HUDEP-2 (cell line): ENCODE measurements at regions not wholly inside any gene's neighbourhood (a gene's known extent, or its start where the extent isn't known, plus 50 kb on each side); places are given as distances from the start of the nearest gene placed in this dataset.

Experiments
- DNase-seq, 76 experiments: peaks; one replicate each; lab custom pipeline; 2025; ENCODE audit not compliant: unreplicated experiment in 76 of 76; lab: John Stamatoyannopoulos, UW

DNA sequence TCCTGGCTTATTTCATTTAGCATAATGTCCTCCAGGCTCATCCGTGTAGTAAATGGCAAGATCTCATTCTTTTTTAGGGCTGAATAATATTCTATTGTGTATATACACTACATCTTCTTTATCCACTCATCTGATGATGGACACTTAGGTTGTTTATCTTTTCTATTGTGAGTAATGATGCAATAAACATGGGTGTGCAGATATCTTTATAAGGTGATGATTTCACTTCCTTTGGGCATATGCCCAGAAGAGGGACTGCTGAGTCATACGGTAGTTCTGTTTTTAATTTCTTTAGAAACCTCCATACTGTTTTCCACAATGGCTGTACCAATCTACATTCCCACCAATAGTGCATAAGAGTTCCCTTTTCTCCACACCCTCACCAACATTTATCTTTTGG is 317.6 kb upstream of the CNKSR2 start:
- no peak for DNase-seq

DNA sequence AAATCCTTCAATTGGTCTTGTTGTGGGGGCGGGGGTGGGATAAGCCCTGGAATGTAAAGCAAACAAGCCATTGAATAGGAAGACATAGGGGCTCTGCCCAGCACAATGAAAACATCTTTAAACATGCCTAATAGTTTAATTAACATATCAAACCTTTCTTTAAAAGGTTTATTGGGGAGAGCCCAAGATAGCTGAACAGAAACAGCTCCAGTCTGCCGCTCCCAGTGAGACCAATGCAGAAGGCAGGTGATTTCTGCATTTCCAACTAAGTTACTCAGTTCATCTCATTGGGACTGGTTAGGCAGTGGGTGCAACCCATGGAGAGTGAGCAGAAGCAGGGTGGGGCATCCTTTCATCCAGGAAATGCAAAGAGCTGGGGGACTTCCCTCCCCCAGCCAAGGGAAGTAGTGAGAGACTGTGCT is 327.2 kb upstream of the CNKSR2 start:
- no peak for DNase-seq

DNA sequence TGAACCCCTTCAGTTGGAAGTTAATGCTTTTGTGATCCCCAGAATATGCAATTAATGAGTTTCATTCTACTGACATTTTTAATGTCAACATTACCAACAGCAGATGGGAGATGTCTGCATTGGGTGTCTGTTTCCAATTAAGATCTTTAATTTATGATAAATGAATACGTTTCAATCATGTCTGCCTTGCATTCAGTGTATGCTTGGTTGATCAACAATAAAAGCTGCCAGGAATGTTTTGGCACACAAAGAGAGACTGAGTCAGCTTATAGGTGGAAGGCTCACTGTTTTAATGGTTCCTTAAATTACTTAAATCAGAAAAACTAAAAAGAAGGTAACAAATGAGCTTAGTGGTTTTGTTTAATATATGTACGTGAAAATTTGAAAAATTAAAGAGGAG is 359.9 kb upstream of the CNKSR2 start:
- DNase-seq: no peak

DNA sequence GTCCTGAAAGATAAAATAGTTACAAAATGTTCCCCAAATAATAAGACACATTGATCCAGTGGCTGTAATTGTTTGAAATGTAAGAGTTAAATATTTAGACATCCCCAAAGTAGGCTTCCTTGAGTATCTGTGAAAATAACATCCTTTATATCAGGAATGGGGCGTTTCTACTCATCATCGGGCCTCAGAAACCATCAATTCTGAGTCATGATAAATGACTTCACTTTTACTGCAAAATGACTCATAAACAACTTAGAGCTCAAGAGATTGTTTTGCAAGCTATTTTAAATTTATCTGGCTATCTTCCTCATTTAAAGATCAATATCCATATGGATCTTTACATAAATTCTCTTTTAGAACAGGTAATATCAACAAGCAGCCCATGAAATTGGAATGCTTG is 369.4 kb upstream of the CNKSR2 start:
- no peak for DNase-seq

DNA sequence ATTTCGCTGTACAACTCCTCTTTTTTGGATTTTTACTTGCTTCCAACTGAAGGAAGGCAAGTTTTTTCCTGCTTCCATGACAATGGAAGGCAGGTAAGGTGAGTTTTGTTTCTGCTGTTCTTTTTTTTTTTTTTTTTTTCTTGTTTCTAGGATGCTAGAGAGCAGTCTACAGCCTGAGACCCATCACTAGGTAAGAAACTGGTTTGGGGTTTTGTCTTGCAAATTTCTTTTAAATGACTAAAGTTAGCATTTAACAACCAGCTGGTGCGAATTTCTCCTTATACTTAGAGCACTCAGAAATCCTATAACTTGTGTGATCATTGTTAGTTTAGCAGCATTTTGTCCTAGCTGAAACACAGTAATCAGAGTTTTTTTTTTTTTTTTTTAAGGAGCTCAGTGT is 378.4 kb upstream of the CNKSR2 start:
- no peak for DNase-seq

DNA sequence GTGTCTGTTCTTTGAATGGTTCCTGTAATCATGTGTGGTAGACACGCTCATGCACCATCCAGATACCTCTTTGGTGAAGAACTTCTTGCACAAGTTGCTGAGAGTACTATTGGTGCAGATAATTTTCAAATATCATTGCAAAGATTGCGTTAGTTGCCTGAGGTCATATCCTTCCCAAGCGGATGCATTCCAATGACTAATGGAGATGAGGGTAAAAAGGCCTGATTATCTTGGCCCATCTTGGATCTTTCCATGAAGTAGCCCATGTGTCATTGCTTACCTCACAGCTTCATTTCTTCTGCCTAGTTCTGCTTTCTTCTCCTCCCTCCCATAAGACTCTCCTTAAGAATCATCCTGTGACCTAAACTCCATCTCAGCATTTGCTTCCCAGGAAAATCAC is 384.9 kb upstream of the CNKSR2 start:
- DNase-seq: no peak

DNA sequence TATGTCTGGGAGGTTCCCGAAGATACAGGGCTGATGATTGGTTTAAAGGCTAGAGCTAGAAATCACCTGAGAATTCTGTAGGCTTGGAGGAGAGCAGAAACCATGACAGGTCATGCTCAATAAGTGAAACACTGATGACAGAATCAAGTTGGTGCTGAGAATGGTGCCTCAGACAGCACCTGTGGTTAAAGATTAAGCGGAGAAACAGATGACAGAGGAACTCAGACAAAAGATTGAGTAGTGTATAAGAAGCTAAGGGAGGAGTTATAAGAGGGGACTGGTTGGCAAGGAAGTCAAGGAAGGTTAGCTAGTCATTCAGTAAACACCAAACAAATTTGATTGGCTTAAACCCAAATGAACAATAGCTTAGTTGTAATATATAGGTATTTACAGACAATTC is 385.4 kb upstream of the CNKSR2 start:
- DNase-seq: no peak

DNA sequence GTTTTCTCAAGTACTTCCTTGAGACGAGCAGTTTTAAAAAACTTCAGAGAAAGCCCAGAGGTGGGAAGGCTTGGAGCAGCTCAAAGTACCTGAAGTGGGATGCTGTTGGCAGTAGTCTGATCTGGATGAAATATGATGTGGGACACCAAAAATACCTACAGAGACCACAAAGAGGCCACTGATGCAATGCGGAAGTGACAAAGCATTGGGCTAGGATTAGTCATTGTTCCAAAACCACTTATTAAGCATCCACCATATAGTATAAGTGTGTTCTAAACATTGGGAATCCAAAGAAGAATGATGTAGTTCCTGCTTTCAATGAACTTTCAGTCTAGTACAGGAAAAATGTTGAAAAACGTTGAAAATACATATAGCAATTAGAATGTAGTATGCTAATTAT is 386.1 kb upstream of the CNKSR2 start:
- no peak for DNase-seq

DNA sequence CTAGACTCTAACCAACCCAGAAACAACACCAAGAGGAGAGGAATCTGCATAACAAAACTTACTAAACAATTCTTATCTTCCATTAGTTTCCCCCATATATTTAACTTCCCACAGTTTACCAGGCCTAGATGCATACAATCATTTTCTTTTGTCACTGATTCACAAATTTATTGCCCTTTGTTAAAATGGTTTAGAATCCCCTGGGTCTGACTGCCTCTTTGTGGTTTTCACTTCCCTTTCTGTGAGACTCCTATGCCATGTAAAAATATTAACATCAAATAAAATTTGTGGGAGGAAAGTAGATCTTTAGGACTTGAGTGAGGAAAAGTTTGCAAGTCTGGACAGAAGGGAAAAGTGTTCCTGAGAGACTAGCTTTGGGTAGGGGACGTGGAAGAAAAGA is 393.8 kb upstream of the CNKSR2 start:
- no peak for DNase-seq

DNA sequence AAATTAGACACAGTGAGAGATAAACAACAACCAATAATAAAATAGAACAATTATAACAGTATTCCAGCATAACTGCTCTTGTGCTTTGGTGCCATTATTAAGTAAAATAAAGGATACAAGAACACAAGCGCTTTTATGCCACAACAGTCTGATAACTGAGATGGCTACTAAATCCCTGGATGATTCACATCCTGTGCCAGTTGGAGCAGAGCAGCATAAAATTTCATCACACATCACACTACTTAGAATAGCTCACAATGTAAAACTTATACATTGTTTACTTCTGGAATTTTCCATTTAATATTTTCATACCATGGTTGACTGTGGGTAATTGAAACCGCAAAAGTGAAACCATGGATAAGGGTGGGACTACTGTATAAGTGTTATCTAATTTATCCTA is 399.9 kb upstream of the CNKSR2 start:
- no peak for DNase-seq

DNA sequence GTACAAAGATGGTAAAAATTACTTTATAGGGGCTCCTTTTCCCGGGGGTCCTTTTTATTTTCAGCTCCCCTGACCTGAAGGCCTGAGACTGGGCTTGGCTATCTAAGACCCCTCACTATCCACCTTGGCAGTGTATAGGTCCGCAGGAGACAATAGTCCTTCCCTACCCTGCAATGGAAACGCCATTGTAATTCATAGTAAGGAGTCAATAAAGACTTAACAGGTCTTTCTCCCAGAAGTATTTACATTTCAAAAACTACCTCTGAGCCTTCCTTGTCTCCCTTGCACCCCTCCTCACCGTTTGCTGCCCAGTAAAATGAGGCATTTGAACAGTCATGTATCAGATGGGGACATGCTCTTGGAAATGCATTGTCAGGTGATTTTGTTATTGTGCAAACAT is 401.2 kb upstream of the CNKSR2 start:
- DNase-seq: no peak

DNA sequence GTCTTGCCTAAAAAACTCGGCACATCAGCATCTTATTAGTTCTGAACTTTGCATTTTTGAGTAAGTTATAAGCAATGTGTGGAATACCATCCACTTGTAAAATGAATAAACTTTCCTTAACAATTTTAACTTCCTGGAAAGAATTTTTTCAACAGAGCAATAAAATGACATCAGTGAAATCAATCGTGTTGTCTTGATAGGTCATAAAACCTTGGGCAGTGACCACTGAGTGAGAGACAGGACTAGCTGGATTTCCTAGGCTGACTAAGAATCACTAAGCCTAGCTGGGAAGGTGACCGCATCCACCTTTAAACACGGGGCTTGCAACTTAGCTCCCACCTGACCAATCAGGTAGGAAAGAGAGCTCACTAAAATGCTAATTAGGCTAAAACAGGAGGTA is 403.0 kb upstream of the CNKSR2 start:
- no peak for DNase-seq

DNA sequence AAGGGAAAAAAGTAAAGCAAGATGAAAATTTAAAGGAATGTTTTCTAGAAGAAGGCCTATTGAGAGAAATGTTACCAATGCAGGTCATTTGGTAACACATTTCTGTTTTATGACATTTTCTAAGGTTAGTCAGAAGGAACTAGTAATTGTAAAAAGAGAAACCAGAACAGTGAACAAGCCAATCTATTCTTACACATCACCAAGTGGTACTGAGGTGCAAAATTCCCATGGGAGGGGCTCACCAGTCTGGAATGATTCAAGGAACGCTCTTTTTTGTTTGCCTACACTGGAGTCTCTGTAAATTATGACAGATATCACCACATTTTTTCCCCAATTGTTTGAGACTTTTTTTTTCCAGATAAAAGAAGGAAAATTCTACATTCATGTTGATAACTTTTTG is 404.7 kb upstream of the CNKSR2 start:
- DNase-seq: no peak

DNA sequence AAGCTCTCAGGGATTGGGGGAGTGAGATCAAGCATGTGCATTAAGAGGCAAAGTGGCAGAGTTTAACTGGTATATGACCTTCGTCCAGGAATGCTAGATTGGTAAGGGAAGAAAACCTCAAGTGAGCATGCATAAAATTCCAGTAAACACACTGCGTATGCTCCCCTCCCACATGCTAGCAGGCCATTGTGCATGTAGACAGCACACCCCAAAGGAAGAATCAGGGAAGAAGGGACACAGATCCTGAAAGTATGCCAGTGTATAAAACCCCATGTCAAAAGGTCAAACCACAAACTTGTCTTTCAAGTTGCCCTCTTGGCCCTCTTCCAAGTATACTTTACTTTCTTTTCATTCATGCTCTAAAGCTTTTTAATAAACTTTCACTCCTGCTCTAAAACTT is 405.2 kb upstream of the CNKSR2 start:
- DNase-seq: no peak

DNA sequence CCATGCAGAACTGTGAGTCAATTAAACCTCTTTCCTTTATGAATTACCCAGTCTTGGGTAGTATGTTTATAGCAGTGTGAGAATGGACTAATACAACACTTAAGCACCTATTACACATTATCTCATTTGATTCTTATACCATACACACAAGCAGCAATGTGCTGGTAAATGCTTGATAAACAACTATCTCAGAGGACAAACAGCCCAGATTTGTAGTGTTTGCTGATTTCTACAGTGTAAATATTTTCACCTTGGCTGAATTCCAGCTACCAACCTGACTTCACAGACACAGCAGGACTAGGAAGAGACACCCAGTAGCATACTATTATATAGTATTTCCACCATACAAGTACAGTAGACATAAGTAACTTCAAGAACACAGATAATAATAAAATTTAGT is 406.5 kb upstream of the CNKSR2 start:
- DNase-seq: no peak

DNA sequence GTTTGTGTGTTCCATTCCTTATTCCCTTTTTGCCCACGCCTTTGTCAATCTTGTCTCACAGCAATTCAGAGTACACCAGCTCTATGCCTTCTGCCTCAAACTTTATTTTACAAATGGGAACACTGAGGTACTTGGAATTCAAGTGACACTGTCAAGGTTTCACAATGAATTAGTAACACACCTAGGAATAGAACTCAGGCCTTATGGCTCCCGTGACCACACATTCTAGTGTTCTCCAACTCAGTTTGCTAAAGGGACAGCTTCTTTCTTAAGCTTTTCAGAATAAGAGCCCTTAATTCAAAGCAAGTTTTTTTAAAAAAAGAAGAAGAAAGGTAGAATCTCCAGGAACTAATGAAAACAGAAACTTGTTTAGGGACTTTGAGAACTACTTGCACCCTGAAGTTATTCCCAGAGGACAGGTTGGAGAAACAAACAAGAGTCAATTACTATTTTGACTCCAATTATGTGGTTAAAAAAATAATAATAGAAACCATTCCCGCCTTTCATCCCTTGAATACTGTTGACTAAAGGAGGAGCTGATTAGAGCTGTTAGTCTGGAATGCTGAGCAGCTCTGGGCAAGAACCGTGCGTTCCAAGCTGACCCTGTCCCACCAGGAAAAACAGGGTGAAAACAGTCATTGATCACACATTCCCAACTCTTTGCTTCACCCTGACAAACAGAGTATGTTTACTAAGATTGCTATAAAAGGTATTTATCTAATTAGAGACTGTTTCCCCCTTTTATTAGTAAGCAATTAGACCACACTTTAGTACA is 408.8 kb upstream of the CNKSR2 start:
- DNase-seq: no peak

DNA sequence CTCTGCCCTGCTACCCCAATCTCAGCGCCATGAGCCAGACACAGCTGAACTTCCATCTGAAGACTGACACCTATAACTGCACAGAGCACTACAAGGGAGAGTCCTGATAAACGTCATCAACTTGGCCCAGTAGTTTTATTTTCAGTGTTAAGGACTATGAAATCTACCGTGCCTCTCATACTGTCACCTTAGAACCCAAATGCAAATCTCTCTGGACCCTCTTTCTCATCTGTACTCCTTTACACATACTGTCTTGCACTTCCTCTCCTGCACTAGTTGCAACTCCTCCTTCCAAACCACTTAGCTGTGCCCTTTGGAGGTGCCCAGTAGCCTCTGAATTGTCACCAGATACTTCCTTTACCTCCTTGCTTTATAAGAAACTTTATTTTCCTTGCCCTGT is 420.2 kb upstream of the CNKSR2 start:
- no peak for DNase-seq

DNA sequence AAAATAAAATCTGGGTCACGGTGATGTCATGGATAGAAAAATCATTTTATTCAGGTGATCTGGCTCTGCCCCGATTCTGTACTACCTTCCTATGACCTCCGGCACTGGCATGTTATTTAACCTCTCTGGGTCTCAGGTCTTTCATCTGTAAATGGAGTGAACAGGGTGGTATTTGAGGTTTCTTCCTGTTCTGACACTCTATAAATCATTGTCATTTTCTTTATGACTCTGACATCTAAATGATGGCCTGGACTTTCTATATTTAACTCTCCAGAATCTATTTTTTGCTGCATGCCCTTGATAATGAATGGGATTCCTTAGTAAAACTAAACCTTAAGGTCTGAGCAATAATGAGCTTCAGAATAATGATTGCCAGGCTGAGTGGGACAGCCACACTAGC is 422.0 kb upstream of the CNKSR2 start:
- no peak for DNase-seq

DNA sequence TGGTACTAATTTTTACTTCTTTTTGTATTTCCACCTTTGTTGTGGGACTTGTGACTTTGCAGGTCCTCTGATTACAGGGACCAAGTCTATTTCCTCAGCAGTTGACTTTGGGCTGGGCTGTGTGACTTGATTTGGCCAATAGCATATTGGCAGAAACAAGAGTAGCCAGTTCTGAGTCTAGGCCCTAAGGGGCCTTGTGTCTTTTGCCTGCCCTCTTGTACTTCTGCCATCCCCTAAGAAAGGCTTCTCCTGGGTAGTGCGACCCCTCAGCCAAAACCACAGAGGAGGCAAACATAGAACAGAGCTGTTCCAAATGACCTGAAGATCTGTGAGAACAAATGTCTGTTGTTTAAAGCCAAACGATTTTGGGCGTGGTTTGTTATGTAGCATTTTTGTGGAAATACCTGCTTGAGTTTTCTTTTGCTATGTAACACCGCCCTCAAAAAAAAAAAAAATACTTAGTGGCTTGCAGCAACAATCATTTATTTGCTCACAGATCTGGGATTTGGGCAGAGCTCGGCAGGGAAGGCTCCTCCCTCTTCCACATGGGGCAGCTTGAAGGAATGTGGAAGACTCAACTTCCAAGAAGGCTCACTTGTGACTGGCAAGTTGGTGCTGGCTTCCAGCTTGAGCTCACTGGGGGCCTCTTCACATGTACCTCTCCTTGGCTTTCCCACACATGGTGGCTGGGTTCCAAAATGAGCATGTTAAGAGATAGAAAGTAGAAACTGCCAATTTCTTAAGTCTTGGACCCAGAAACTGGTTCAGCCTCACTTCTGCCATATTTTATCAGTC is 423.0 kb upstream of the CNKSR2 start:
- DNase-seq: no peak

DNA sequence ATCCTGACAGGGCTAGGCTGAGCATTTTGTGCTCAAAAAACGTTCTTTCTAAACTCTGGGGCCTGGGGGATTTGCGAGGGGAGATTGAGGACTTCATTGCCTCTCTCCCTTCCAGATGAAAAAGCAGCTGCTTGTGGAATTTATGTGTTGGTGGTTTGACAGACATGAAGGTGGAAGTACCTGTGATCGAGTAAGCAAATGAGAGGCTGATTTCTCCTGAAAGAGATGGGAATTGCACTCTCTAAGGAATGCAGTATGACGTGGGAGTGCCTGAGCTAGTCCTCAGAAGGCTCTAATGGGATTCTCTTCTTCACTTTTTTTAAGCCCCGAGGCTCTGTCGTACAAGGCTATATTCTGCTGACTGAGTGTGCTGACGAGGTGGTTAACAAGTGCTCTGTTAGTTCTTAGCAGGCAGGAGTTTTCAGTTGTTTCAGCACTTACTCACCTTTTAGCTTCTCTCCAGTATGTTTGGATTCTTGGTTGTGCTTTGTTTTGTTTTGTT is 426.8 kb upstream of the CNKSR2 start:
- DNase-seq: no peak

DNA sequence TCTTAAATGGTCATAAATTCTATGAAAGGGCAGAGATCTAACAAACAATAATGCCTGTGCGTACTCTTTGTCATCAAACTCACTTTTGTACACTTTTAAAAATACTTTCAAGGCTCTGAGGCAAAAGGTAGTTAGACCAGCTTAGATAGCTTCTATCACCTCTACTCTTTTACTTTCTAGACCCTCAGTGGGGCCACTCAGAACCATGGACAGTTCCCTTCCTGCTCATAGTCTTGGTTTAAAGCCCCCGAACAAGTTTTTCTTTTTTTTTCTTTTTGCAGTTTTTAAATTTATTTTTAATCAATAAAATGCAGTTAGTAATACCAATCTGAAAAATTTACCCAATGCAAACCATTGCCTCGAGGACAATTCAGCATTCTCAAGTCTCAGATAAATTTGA is 460.5 kb upstream of the CNKSR2 start:
- no peak for DNase-seq

DNA sequence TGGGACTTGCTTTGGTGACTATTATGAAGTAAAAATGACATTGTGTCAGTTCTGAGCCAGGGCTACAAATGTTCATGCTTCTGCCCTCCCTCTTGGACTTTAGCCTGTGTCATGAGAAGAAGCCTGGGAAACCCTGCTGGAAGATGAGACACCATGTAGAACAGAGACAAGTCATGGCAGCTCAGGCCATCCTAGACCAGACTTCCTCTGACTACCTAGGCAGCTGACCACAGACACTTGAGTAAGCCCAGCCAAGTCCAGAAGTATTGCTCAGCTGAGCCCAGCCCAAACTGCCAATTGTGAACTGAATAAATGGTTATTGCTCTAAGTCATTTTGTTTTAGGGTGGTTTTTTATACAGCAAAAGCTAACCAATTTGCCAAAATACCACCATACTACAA is 467.6 kb upstream of the CNKSR2 start:
- no peak for DNase-seq
